Neural cell (in vitro differentiated cells): ENCODE measurements at regions not wholly inside any gene's neighbourhood (a gene's known extent, or its start where the extent isn't known, plus 50 kb on each side); places are given as distances from the start of the nearest gene placed in this dataset.

Source experiments
- H2AFZ ChIP-seq: fragments of 200-600, 300-800 bp; sonication (generic), shearing (Covaris generic); 2 replicates; pipeline ENCODE4 v1.6.0; 2014; ENCODE audit warnings: low read depth, mild to moderate bottlenecking, antibody characterized with exemption, low read length, moderate library complexity
- H3F3A ChIP-seq: fragments of 200-600 bp; shearing (Covaris generic); 2 replicates; pipeline ENCODE4 v1.6.1; 2016; ENCODE audit warnings: mild to moderate bottlenecking, moderate library complexity, mixed read lengths, antibody characterized with exemption, low read length; ENCODE audit not compliant: insufficient read depth, poor library complexity, severe bottlenecking
- H3K27ac ChIP-seq: fragments of 200-600, 300-800 bp; sonication (generic), shearing (Covaris generic); 2 replicates; pipeline ENCODE4 v1.5.1; 2014; ENCODE audit warnings: mild to moderate bottlenecking, low read length, moderate library complexity
- H3K27me3 ChIP-seq: fragments of 300-800, 200-600 bp; sonication (generic), shearing (Covaris generic); 2 replicates; pipeline ENCODE4 v1.6.0; 2014; ENCODE audit warnings: mild to moderate bottlenecking, low read depth, low read length, moderate library complexity; ENCODE audit not compliant: insufficient read depth
- H3K36me3 ChIP-seq: fragments of 300-800, 200-600 bp; sonication (generic), shearing (Covaris generic); 2 replicates; pipeline ENCODE4 v1.5.1; 2014; ENCODE audit warnings: mild to moderate bottlenecking, antibody characterized with exemption, low read length, moderate library complexity; ENCODE audit not compliant: insufficient read depth
- H3K4me2 ChIP-seq: fragments of 300-800, 200-600 bp; sonication (generic), shearing (Covaris generic); 2 replicates; pipeline ENCODE4 v1.6.0; 2014; ENCODE audit warnings: mild to moderate bottlenecking, low read length
- H3K4me3 ChIP-seq: fragments of 300-800, 200-600 bp; sonication (generic), shearing (Covaris generic); 2 replicates; pipeline ENCODE4 v1.5.1; 2014; ENCODE audit warnings: mild to moderate bottlenecking, low read length, moderate library complexity
- H3K79me2 ChIP-seq: fragments of 200-600 bp; shearing (Covaris generic); replicated peaks from 2 replicates; pipeline ENCODE4 v1.6.0; 2014; ENCODE audit warnings: mild to moderate bottlenecking, low read length, moderate library complexity; ENCODE audit not compliant: insufficient read depth
- H3K9ac ChIP-seq: fragments of 300-800, 200-600 bp; sonication (generic), shearing (Covaris generic); 2 replicates; pipeline ENCODE4 v1.6.1; 2016; ENCODE audit warnings: mild to moderate bottlenecking, low read length, mixed read lengths
- H3K9me2 ChIP-seq: fragments of 200-600 bp; shearing (Covaris generic); 2 replicates; pipeline ENCODE4 v1.6.1; 2016; ENCODE audit warnings: mild to moderate bottlenecking, low read length, mixed read lengths; ENCODE audit not compliant: insufficient read depth
- H3K9me3 ChIP-seq: fragments of 200-600, 300-800 bp; sonication (generic), shearing (Covaris generic); 2 replicates; pipeline ENCODE4 v1.6.1; 2016; ENCODE audit warnings: mild to moderate bottlenecking, mixed run types, low read length, moderate library complexity, mixed read lengths
- H4K20me1 ChIP-seq: fragments of 200-600 bp; shearing (Covaris generic); 2 replicates; pipeline ENCODE4 v1.6.1; 2016; ENCODE audit warnings: mild to moderate bottlenecking, mixed run types; ENCODE audit not compliant: insufficient read depth
- EP300 ChIP-seq: fragments of 450-650 bp; conservative IDR thresholded peaks from 2 replicates; pipeline ENCODE4 v1.6.1; 2014; ENCODE audit warnings: antibody characterized with exemption, mild to moderate bottlenecking, moderate library complexity; ENCODE audit not compliant: poor library complexity, severe bottlenecking
- EZH2 ChIP-seq: fragments of 200-600, 300-800 bp; shearing (Covaris generic), sonication (generic); IDR thresholded peaks from 2 replicates; pipeline ENCODE4 v1.6.1; 2014; ENCODE audit warnings: antibody characterized with exemption, low read length, borderline replicate concordance, mild to moderate bottlenecking; ENCODE audit not compliant: insufficient read depth, poor library complexity, severe bottlenecking
- MXI1 ChIP-seq: fragments of 450-650 bp; conservative IDR thresholded peaks from 2 replicates; pipeline ENCODE4 v1.6.1; 2014; ENCODE audit warnings: antibody characterized with exemption, mild to moderate bottlenecking; ENCODE audit not compliant: poor library complexity, severe bottlenecking
- POLR2AphosphoS5 ChIP-seq: IDR thresholded peaks from 2 replicates; pipeline ENCODE4 v1.6.1; 2012
- RAD21 ChIP-seq: fragments of 450-650 bp; conservative IDR thresholded peaks from 2 replicates; pipeline ENCODE4 v1.6.1; 2014; ENCODE audit warnings: antibody characterized with exemption, mild to moderate bottlenecking, moderate library complexity
- SMC3 ChIP-seq: fragments of 450-650 bp; conservative IDR thresholded peaks from 2 replicates; pipeline ENCODE4 v1.6.1; 2014; ENCODE audit warnings: antibody characterized with exemption, mild to moderate bottlenecking, moderate library complexity; ENCODE audit not compliant: poor library complexity
- TAF1 ChIP-seq: IDR thresholded peaks from 2 replicates; pipeline ENCODE4 v1.6.1; 2012; ENCODE audit warnings: low read depth
- TF ChIP-seq, protein P1 (sequence below): fragments of 450-650 bp; IDR thresholded peaks from 2 replicates; pipeline ENCODE4 v1.5.1; 2014; ENCODE audit warnings: antibody characterized with exemption, mild to moderate bottlenecking, moderate library complexity; ENCODE audit not compliant: poor library complexity, severe bottlenecking
- TF ChIP-seq, protein P2 (sequence below): IDR thresholded peaks from 2 replicates; pipeline ENCODE4 v1.6.1; 2012; ENCODE audit warnings: borderline replicate concordance

DNA sequence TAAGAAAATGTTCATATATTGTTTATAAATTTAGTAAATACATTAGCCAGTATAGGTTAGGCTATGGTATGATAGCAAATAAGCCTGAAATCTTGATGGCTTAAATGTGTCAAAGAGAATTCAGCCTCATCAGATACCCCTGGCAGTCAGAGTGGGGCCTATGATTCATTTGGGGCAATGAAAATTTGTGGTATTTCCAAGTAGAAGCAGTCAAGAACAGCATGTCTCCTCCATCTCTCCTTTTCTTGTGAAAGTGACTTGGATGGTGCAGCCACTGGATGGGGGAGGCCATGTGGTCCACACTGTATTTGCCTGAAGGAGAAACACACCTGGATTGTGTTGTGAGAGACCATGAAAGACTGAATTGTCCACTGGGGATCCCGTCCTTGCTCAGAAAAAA lies 82.7 kb downstream of the DLEU7 start:
- H3K9me2 ChIP-seq, result no peaks in the 10 kb centered on the region
- no peak overlapping the region for H3K9ac ChIP-seq
- no peak overlapping the region for H3K4me2 ChIP-seq
- H3K4me3 ChIP-seq, result no peak overlapping the region
- no peaks in the 10 kb centered on the region for H3K36me3 ChIP-seq
- H3F3A ChIP-seq, result no peaks in the 10 kb centered on the region
- H4K20me1 ChIP-seq, result no peaks in the 10 kb centered on the region
- no peak overlapping the region for H3K27ac ChIP-seq
- H3K27me3 ChIP-seq, result no peaks in the 10 kb centered on the region
- H2AFZ ChIP-seq, result no peak overlapping the region
- H3K79me2 ChIP-seq, result no peaks in the 10 kb centered on the region
- H3K9me3 ChIP-seq, result no peaks in the 10 kb centered on the region
- TF ChIP-seq EP300, result no peak
- TF ChIP-seq POLR2AphosphoS5, result no peak
- no peak for TF ChIP-seq TAF1
- TF ChIP-seq SMC3, result no peak
- no peak for TF ChIP-seq RAD21
- TF ChIP-seq EZH2, result no peak
- TF ChIP-seq MXI1, result no peak
- TF ChIP-seq, protein P1, sequence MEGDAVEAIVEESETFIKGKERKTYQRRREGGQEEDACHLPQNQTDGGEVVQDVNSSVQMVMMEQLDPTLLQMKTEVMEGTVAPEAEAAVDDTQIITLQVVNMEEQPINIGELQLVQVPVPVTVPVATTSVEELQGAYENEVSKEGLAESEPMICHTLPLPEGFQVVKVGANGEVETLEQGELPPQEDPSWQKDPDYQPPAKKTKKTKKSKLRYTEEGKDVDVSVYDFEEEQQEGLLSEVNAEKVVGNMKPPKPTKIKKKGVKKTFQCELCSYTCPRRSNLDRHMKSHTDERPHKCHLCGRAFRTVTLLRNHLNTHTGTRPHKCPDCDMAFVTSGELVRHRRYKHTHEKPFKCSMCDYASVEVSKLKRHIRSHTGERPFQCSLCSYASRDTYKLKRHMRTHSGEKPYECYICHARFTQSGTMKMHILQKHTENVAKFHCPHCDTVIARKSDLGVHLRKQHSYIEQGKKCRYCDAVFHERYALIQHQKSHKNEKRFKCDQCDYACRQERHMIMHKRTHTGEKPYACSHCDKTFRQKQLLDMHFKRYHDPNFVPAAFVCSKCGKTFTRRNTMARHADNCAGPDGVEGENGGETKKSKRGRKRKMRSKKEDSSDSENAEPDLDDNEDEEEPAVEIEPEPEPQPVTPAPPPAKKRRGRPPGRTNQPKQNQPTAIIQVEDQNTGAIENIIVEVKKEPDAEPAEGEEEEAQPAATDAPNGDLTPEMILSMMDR, result no peak
- TF ChIP-seq, protein P2, sequence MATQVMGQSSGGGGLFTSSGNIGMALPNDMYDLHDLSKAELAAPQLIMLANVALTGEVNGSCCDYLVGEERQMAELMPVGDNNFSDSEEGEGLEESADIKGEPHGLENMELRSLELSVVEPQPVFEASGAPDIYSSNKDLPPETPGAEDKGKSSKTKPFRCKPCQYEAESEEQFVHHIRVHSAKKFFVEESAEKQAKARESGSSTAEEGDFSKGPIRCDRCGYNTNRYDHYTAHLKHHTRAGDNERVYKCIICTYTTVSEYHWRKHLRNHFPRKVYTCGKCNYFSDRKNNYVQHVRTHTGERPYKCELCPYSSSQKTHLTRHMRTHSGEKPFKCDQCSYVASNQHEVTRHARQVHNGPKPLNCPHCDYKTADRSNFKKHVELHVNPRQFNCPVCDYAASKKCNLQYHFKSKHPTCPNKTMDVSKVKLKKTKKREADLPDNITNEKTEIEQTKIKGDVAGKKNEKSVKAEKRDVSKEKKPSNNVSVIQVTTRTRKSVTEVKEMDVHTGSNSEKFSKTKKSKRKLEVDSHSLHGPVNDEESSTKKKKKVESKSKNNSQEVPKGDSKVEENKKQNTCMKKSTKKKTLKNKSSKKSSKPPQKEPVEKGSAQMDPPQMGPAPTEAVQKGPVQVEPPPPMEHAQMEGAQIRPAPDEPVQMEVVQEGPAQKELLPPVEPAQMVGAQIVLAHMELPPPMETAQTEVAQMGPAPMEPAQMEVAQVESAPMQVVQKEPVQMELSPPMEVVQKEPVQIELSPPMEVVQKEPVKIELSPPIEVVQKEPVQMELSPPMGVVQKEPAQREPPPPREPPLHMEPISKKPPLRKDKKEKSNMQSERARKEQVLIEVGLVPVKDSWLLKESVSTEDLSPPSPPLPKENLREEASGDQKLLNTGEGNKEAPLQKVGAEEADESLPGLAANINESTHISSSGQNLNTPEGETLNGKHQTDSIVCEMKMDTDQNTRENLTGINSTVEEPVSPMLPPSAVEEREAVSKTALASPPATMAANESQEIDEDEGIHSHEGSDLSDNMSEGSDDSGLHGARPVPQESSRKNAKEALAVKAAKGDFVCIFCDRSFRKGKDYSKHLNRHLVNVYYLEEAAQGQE, result no peak

DNA sequence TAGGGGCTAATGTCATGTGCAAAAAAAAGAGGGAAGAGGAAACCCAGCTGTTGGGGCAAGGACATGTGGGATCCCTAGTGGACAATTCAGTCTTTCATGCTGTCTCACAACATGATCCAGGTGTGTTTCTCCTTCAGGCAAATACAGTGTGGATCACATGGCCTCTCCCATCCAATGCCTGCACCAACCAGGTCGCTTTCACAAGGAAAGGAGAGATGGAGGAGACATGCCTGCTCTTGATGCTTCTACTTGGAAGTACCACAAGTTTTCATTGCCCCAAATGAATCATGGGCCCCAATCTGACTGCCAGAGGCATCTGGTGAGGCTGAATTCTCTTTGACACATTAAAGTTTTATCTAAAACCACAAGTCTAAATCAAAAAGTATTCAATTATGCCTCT lies 82.1 kb downstream of the DLEU7 start:
- no peak overlapping the region for H3K27ac ChIP-seq
- no peaks in the 10 kb centered on the region for H3F3A ChIP-seq
- no peak overlapping the region for H3K4me2 ChIP-seq
- H3K79me2 ChIP-seq, result no peaks in the 10 kb centered on the region
- no peaks in the 10 kb centered on the region for H3K36me3 ChIP-seq
- TF ChIP-seq EZH2 (no peak), RAD21 (no peak), TAF1 (no peak), POLR2AphosphoS5 (no peak), EP300 (no peak), SMC3 (no peak), MXI1 (no peak)
- TF ChIP-seq, protein P2, result no peak
- TF ChIP-seq, protein P1, result no peak
- H3K9ac ChIP-seq, result no peak overlapping the region
- no peaks in the 10 kb centered on the region for H4K20me1 ChIP-seq
- no peak overlapping the region for H3K4me3 ChIP-seq
- no peaks in the 10 kb centered on the region for H3K27me3 ChIP-seq
- H3K9me3 ChIP-seq, result no peaks in the 10 kb centered on the region
- H2AFZ ChIP-seq, result no peak overlapping the region
- H3K9me2 ChIP-seq, result no peaks in the 10 kb centered on the region
